Panc1 (cell line): ENCODE measurements at regions not wholly inside any gene's neighbourhood (a gene's known extent, or its start where the extent isn't known, plus 50 kb on each side); places are given as distances from the start of the nearest gene placed in this dataset.

Source experiments
- POLR2AphosphoS5 ChIP-seq: IDR thresholded peaks from 2 replicates; pipeline ENCODE4 v1.6.1; 2012; ENCODE audit warnings: mild to moderate bottlenecking, low read depth, low read length, moderate library complexity
- REST ChIP-seq, 2 experiments: IDR thresholded peaks; 2 replicates each; pipeline ENCODE4 v1.6.1; 2011 to 2012; ENCODE audit warnings: low read depth in 2 of 2, control low read depth in 1 of 2, low read length in 1 of 2, mild to moderate bottlenecking in 1 of 2, moderate library complexity in 1 of 2; ENCODE audit not compliant: insufficient read depth in 1 of 2
- TF ChIP-seq, protein P1 (sequence below): fragments of 450-650 bp; IDR thresholded peaks from 2 replicates; pipeline ENCODE4 v1.5.1; 2017; ENCODE audit warnings: mild to moderate bottlenecking

GRCh38 chr5:135158982-135159381 lies 125.0 kb upstream of the PITX1 start:
- TF ChIP-seq, protein P1, sequence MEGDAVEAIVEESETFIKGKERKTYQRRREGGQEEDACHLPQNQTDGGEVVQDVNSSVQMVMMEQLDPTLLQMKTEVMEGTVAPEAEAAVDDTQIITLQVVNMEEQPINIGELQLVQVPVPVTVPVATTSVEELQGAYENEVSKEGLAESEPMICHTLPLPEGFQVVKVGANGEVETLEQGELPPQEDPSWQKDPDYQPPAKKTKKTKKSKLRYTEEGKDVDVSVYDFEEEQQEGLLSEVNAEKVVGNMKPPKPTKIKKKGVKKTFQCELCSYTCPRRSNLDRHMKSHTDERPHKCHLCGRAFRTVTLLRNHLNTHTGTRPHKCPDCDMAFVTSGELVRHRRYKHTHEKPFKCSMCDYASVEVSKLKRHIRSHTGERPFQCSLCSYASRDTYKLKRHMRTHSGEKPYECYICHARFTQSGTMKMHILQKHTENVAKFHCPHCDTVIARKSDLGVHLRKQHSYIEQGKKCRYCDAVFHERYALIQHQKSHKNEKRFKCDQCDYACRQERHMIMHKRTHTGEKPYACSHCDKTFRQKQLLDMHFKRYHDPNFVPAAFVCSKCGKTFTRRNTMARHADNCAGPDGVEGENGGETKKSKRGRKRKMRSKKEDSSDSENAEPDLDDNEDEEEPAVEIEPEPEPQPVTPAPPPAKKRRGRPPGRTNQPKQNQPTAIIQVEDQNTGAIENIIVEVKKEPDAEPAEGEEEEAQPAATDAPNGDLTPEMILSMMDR = no peak
- TF ChIP-seq REST (IDR thresholded peaks at IDR 0.05; ENCODE audit: insufficient read depth in 1 of 2, low read depth in 2 of 2, low read length in 1 of 2) (no peak), POLR2AphosphoS5 (no peak)
